HG03575 (cell line): ENCODE measurements at regions not wholly inside any gene's neighbourhood (a gene's known extent, or its start where the extent isn't known, plus 50 kb on each side); places are given as distances from the start of the nearest gene placed in this dataset.

ENCODE experiments used
- ATAC-seq: cut with Tn5 transposase; IDR thresholded peaks from one replicate; pipeline ENCODE4 v1.9.1; 2021; ENCODE audit not compliant: unreplicated experiment, insufficient number of reproducible peaks, low FRiP score; ENCODE audit errors: extremely low read depth

- no peak for ATAC-seq
These were observed 73.0 kb upstream of the GAP43 start for GRCh38 chr3:115550285-115550761.

DNA sequence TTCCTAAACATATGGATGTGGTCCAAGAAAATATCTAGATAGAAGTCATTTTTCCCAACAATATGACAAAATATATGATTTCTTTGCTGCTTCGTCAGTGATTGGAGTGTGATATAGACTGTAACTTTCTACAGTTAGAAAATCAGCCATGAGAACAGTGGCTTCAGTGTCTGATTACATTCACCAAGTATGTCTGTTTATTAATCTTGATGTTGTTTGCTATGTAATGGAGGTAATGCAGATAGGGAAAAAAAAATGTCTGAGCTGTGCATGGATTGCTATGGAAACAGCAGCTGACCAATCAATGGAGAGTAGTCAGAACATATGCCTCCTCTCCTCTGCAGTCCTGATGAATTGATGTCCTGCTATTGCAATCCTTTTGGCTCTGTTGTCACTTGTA lies 72.3 kb upstream of the GAP43 start:
- no peak for ATAC-seq

GRCh38 chr3:115552007-115552406 lies 71.3 kb upstream of the GAP43 start:
- ATAC-seq, result no peak

DNA sequence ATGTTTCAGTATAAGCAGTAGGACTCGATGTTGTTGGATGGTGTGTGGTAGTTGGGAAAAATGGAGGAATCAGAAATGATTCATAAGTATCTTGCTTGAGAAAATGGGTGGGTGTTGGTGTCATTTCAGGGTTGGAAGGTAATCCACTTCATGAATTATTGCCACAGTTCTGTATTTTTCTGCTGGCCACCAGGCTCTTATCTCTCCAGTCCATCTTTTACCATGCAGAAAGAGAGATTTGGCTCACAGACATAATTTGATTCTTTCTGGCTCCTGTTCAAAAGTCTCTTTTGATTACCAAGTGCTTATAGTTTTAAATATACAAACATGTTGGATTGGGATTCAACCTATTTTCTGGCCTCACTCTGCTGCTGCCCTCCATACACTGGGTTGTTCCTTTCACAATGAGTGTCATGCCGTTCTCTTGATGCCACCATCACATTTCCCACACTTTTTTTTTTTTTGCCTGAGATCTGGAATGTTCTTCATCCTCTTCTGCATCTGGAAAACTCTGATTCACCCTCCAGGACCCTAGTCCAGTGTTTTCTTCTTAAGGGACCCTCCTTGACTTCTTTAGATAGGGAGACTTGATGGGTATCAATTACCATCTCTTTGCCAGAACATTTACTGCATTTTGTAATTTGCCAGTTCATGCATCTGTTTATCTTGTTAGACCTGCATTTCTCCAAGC lies 69.4 kb upstream of the GAP43 start:
- no peak for ATAC-seq

DNA sequence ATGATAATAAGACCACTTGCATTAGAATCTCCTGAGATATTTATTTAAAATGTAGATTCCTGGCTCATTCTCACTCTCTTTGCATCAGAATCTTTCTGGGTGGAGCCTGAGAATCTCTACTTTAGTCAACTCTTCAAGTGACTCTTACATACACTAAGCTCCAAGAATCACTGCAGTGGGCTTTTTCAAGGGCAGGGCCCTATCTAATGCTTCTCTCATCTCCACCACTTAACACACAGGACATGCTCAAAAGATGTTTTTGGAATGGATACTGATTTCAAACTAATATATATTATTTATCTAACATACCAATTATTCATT lies 68.9 kb upstream of the GAP43 start:
- ATAC-seq, result no peak

- ATAC-seq, result no peak
These were observed 60.6 kb upstream of the GAP43 start for GRCh38 chr3:115562636-115563267.

- no peak for ATAC-seq
These were observed 59.3 kb upstream of the GAP43 start for GRCh38 chr3:115563984-115564383.

- no peak for ATAC-seq
These were observed 51.9 kb upstream of the GAP43 start for GRCh38 chr3:115571413-115571812.
